AG08396 (cell line): ENCODE measurements at regions not wholly inside any gene's neighbourhood (a gene's known extent, or its start where the extent isn't known, plus 50 kb on each side); places are given as distances from the start of the nearest gene placed in this dataset.

ENCODE experiments used
- DNase-seq: peaks from one replicate; pipeline ENCODE4 v3.0.0; 2012; ENCODE audit warnings: low spot score, mixed read lengths

GRCh38 chr13:97111756-97112155 lies 110.4 kb upstream of the MBNL2 start:
- no peak for DNase-seq

GRCh38 chr13:97112446-97113152 lies 109.5 kb upstream of the MBNL2 start:
- peak; percentile 45 for DNase-seq

DNA sequence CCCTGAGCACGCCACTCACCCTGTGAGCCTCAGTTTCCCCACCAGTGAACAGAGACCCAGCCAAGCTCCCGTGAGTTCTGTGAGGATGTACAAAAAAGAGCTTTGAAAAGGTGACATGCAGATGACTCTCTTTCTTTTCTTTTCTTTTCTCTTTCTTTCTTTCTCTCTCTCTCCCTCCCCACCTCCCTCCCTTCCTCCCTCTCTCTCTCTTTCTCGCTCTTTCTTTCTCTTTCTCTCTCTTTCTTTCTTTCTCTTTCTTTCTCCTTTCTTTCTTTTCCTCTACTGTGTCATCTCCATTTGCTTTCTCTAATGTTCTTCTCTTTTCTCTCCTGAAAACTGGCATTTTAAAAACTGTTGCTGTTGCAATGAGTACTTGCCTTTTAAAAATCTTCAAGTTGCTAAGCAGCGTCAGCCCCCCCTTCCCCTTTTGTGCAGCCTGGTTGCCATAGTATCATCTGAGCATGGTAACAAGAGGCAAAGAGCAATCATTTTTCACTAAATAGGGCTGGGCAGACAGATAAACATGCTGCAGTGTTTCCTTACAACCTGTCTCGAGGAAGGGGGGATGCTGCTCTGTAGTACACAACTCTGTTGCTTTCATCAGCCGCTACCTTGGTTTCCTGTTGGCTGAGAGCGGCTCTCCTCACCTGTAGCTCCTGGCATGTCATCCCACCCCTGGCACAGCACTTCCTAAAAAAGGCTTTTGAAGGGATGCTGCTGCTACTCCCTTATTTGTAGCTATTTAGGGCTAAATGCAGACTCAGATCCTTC lies 108.7 kb upstream of the MBNL2 start:
- DNase-seq = peak; percentile 12

- no peak for DNase-seq
These were observed 107.5 kb upstream of the MBNL2 start for GRCh38 chr13:97114651-97115050.

DNA sequence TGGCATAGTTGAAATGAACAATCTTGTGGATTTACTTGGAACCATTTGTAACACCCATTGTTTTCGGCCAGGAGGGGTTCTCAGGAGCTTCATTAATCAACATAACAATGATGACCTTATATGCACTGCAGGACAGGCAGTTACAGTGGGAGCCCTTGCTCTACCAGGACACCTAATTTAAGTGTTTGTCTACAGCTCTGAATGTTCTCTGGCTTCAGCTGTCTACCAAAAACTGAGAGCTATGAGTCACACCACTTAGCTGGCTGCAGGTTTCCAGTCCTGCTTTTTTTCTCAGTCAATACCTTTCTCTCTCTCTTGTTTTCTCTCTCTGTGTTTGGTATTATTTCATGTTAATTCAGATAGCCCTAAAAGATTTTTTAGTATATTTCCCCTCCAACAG lies 105.4 kb upstream of the MBNL2 start:
- peak; percentile 57 for DNase-seq

DNA sequence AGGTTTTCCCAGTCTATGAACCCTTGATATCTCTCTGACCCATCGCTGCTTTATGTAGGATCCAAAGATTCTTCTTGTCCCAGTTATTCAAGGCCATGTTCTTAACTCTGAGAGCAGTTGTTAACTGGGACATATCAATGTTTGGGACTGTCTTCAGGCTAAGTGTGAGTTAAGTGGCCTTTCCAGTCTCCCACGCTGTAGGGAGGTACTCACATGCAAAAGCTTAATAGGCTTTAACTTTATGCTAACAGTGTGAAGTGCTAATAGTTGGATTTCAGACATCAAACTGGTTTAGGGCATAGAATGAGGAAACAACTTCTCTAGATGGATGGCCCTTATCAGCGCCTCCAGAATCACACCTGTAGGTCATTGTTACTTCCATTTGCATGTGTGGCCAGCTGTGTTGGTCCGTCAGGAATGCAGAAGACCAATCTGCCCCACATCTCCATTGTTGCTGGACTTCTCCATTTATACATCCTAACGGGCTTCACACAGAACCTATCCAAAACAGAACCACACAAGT lies 104.7 kb upstream of the MBNL2 start:
- no peak for DNase-seq

- DNase-seq = no peak
These were observed 102.2 kb upstream of the MBNL2 start for GRCh38 chr13:97119943-97120342.

- DNase-seq = no peak
These were observed 101.8 kb upstream of the MBNL2 start for GRCh38 chr13:97120346-97120745.

- no peak for DNase-seq
These were observed 101.2 kb upstream of the MBNL2 start for GRCh38 chr13:97120976-97121375.

DNA sequence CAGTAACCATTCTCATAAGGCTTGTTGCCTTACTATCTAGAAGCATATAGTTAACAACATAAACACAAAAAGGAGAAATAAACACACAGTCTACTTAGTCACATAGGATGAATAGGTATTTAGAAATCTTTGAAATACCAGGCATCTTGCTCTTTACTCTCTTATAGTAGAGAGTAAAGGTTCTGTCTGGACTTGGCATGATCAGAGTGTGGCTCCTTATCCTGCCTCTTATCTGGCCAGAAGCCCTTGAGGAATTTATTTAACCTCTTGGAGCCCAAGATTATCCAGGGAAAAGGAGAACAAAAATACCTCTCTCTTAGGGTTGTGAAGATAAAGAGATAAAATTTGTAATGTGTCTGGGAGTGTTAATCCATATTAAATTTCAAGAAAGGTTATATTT lies 100.2 kb upstream of the MBNL2 start:
- no peak for DNase-seq

DNA sequence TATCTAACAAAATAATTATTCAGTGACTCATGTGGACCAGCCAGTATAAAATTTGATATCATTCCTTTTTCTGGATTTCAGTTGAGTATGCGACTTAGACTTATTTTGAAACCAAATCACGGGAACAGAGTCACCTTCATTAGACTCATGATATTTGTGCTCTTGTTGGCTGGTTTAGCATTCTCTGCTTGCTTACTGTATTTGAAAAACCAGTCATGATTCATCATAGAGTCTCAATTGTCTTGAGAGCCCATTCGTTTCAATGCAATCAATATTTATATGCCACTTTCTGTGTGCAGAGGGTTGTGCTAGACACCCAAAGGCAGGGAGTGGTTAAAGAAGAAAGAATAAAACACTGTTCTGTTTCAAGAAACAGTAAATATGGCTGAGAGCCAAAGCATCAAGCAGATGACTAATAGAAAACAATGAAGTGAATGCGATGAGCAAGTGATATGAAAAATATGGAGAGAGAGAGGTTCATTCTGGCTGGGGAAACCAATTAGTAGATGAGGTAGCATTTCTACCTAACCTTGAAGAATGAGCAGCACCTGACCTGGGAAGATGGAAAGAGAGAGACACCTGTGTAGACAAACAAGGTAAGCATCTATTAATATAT lies 99.6 kb upstream of the MBNL2 start:
- no peak for DNase-seq

- no peak for DNase-seq
These were observed 97.9 kb upstream of the MBNL2 start for GRCh38 chr13:97124206-97124605.

DNA sequence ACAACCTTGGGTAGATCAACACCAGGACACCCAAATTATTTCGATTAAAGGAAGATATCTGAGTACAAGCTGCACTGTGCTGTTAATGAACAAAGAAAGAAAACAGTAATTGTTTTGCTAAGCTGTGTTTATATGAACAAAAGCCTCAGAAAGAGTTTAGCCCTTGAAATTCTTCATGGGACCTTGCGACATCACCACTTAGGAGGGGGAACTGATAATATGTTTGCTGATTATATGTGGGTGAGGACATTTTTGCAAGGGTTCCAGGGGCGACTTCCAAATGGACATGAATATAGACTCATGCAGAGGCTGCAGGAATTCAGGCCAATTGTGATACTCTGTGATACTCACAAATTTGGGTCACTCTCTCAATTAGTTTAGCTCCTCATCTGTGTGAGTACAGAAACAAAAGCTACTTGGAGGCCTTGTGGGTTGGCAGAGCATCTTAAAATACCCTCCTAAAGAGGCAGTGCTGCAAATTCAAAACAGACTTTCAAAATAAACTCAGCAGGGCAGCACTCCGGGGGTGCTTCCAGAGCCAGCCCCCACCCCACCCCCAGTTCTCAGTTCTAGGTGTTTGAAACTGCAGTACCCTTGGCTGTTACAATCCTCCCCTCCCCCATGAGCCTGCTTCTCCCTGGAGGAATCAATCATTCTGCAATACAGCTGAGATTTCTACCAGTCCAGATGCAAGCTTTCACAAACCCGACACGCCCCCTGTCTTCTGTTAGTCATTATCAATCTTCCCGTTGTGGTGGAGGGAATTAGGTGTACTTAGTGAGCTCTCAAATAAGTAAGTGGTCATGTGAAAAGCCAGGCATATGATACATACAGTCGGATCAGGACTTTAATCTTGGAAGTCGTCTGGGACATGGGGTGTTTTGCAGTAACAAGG lies 97.0 kb upstream of the MBNL2 start:
- DNase-seq = no peak

GRCh38 chr13:97125810-97126738 lies 96.1 kb upstream of the MBNL2 start:
- DNase-seq = no peak

GRCh38 chr13:97127842-97128241 lies 94.3 kb upstream of the MBNL2 start:
- DNase-seq = no peak

- no peak for DNase-seq
These were observed 91.9 kb upstream of the MBNL2 start for GRCh38 chr13:97130190-97130589.

GRCh38 chr13:97131447-97131846 lies 90.7 kb upstream of the MBNL2 start:
- no peak for DNase-seq

DNA sequence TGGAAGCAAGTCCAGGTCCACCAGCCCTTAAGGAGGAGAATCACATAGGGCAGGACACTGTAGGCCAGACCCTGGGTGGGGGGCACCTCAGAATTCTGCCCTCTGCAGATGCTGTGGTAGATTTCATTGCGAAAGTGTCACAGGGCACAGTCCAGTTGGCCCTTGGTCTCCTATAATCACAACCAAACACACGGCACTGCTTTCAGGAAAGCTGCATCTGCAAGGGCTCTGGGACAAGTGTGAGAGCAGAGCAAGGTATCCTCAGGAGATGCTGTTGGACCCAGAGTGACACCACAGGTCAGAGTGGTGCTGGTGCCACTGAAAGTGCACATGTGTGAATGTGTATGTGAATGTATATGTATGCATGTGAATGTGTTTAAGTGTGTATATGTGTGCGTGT lies 88.6 kb upstream of the MBNL2 start:
- no peak for DNase-seq

GRCh38 chr13:97133955-97134354 lies 88.2 kb upstream of the MBNL2 start:
- no peak for DNase-seq

GRCh38 chr13:97134364-97135095 lies 87.6 kb upstream of the MBNL2 start:
- DNase-seq = no peak
